Smooth muscle cell (in vitro differentiated cells): ENCODE measurements at regions not wholly inside any gene's neighbourhood (a gene's known extent, or its start where the extent isn't known, plus 50 kb on each side); places are given as distances from the start of the nearest gene placed in this dataset.
"Not testable (repeated sequence)": the region's sequence is repeated elsewhere in the genome, so short reads cannot be mapped to it uniquely, and the experiment has no call there.

Experiments used
- DNase-seq: peaks from one replicate; lab custom pipeline; 2025; ENCODE audit not compliant: unreplicated experiment; lab: John Stamatoyannopoulos, UW
- H2AFZ ChIP-seq: fragments of 200-600 bp; sonication (generic); 2 replicates; pipeline ENCODE4 v1.6.0; 2016; ENCODE audit warnings: antibody characterized with exemption, low read depth, mild to moderate bottlenecking
- H3F3A ChIP-seq: fragments of 200-600 bp; sonication (generic); 2 replicates; pipeline ENCODE4 v1.6.0; 2017; ENCODE audit warnings: antibody characterized with exemption, low read depth
- H3K27ac ChIP-seq: fragments of 200-600 bp; sonication (generic); 2 replicates; pipeline ENCODE4 v1.5.1; 2016; ENCODE audit warnings: low read depth, mild to moderate bottlenecking
- H3K27me3 ChIP-seq: fragments of 200-600 bp; sonication (generic); 2 replicates; pipeline ENCODE4 v1.6.1; 2016; ENCODE audit warnings: low read depth, mild to moderate bottlenecking
- H3K36me3 ChIP-seq: fragments of 200-600 bp; sonication (generic); 2 replicates; pipeline ENCODE4 v1.5.1; 2016; ENCODE audit warnings: low read depth
- H3K4me1 ChIP-seq: fragments of 200-600 bp; sonication (generic); 2 replicates; pipeline ENCODE4 v1.5.1; 2016; ENCODE audit warnings: low read depth
- H3K4me2 ChIP-seq: fragments of 200-600 bp; sonication (generic); 2 replicates; pipeline ENCODE4 v1.6.0; 2016; ENCODE audit warnings: mild to moderate bottlenecking
- H3K4me3 ChIP-seq: fragments of 200-600 bp; sonication (generic); 2 replicates; pipeline ENCODE4 v1.5.1; 2016; ENCODE audit warnings: mild to moderate bottlenecking
- H3K79me2 ChIP-seq: fragments of 200-600 bp; sonication (generic); 2 replicates; pipeline ENCODE4 v1.6.0; 2016; ENCODE audit warnings: low read depth, mild to moderate bottlenecking
- H3K9ac ChIP-seq: fragments of 200-600 bp; sonication (generic); 2 replicates; pipeline ENCODE4 v1.6.0; 2016; ENCODE audit warnings: low read depth
- H3K9me3 ChIP-seq: fragments of 200-600 bp; sonication (generic); replicated peaks from 2 replicates; pipeline ENCODE4 v1.5.1; 2016; ENCODE audit warnings: low read depth
- H4K20me1 ChIP-seq: fragments of 200-600 bp; sonication (generic); 2 replicates; pipeline ENCODE4 v1.6.0; 2016; ENCODE audit warnings: low read depth
- WGBS: methylation state at CpG from one replicate; pipeline ENCODE4 v1.1.7; 2016; ENCODE audit warnings: low lambda C conversion rate; 5-methylcytosine and 5-hydroxymethylcytosine counted together
- TF ChIP-seq, protein P1 (sequence below): fragments of 200-600 bp; sonication (generic); IDR thresholded peaks from 2 replicates; pipeline ENCODE4 v1.5.1; 2017; ENCODE audit warnings: borderline replicate concordance, mild to moderate bottlenecking, antibody characterized with exemption; ENCODE audit not compliant: insufficient read depth, poor library complexity, severe bottlenecking

DNA sequence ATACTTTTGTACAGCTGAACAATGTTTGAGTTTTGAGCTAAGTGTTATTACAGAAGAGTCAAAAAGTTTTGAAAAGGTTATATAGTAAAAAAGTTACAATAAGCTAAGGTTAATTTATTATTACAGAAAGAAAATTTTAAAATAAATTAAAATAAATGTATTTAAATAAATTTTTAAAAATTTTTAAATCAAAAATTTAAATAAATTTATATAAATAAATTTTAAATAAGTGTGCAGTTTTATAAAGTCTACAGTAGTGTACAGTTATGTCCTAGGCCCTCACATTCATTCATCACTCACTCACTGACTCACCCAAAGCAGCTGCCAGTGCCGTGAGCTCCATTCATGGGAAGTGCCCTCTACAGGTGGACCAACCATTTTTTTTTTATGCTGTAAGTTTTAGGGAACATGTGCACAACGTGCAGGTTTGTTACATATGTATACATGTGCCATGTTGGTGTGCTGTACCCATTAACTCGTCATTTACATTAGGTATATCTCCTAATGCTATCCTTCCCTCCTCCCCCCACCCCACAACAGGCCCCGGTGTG, 462.9 kb upstream of the ZMIZ1 start:
- no peak overlapping the region for H3K9ac ChIP-seq
- H3K27ac ChIP-seq: no peak overlapping the region
- no peak for DNase-seq
- H3K4me2 ChIP-seq: no peak overlapping the region
- H3K79me2 ChIP-seq: no peaks in the 10 kb centered on the region
- no peaks in the 10 kb centered on the region for H3K27me3 ChIP-seq
- no peaks in the 10 kb centered on the region for H3K4me1 ChIP-seq
- peaks cover 4% of the 10 kb centered on the region for H3F3A ChIP-seq
- TF ChIP-seq, protein P1, sequence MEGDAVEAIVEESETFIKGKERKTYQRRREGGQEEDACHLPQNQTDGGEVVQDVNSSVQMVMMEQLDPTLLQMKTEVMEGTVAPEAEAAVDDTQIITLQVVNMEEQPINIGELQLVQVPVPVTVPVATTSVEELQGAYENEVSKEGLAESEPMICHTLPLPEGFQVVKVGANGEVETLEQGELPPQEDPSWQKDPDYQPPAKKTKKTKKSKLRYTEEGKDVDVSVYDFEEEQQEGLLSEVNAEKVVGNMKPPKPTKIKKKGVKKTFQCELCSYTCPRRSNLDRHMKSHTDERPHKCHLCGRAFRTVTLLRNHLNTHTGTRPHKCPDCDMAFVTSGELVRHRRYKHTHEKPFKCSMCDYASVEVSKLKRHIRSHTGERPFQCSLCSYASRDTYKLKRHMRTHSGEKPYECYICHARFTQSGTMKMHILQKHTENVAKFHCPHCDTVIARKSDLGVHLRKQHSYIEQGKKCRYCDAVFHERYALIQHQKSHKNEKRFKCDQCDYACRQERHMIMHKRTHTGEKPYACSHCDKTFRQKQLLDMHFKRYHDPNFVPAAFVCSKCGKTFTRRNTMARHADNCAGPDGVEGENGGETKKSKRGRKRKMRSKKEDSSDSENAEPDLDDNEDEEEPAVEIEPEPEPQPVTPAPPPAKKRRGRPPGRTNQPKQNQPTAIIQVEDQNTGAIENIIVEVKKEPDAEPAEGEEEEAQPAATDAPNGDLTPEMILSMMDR: no peak
- no peak overlapping the region for H2AFZ ChIP-seq
- H3K36me3 ChIP-seq: no peaks in the 10 kb centered on the region
- H3K4me3 ChIP-seq: no peak overlapping the region
- no peaks in the 10 kb centered on the region for H4K20me1 ChIP-seq
- 79% methylated on average over 3 of the region's 4 CpGs for WGBS
- peaks cover 8% of the 10 kb centered on the region for H3K9me3 ChIP-seq

DNA sequence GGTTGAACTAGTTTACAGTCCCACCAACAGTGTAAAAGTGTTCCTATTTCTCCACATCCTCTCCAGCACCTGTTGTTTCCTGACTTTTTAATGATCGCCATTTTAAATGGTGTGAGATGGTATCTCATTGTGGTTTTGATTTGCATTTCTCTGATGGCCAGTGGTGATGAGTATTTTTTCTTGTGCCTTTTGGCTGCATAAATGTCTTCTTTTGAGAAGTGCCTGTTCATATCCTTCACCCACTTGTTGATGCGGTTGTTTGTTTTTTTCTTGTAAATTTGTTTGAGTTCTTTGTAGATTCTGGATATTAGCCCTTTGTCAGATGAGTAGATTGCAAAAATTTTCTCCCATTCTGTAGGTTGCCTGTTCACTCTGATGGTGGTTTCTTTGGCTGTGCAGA, 462.0 kb upstream of the ZMIZ1 start:
- H3K9ac ChIP-seq, H3K9me3 ChIP-seq, H3K36me3 ChIP-seq, H3K27ac ChIP-seq, DNase-seq, H2AFZ ChIP-seq, H3K4me1 ChIP-seq, H3K27me3 ChIP-seq, H3F3A ChIP-seq, H3K4me2 ChIP-seq, H4K20me1 ChIP-seq, H3K4me3 ChIP-seq, H3K79me2 ChIP-seq: not testable (repeated sequence)
- 87% methylated on average over 2 of the region's 2 CpGs for WGBS

DNA sequence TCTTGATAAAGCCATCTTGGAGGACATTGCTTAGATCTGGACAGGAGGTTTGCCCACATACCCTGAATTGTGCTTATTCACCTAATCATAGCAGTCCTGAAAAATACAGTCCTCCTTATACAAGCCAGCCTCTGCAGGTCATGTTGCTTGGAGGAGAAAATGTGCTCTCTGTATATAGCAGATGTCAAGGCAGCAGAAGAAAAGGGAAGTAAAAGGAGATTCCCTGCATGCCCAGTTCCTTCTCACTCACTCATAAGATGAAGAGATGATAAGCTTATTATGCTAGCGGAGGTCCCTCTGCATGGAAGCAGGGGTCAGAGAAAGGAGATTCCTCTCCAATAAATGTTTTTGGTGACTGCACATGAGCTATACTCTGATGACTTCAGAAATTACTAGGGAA, 458.8 kb upstream of the ZMIZ1 start:
- Histone ChIP-seq H3K79me2 (no peaks in the 10 kb centered on the region), H4K20me1 (no peaks in the 10 kb centered on the region), H3K36me3 (no peaks in the 10 kb centered on the region), H3K4me3 (no peak overlapping the region), H3F3A (no peaks in the 10 kb centered on the region), H3K9ac (no peak overlapping the region), H3K4me1 (no peaks in the 10 kb centered on the region), H3K27me3 (no peaks in the 10 kb centered on the region), H3K4me2 (no peak overlapping the region), H2AFZ (no peak overlapping the region), H3K9me3 (peaks cover 8% of the 10 kb centered on the region), H3K27ac (no peak overlapping the region)
- WGBS: 97% methylated on average over 1 of the region's 1 CpG
- TF ChIP-seq, protein P1: no peak
- no peak for DNase-seq

DNA sequence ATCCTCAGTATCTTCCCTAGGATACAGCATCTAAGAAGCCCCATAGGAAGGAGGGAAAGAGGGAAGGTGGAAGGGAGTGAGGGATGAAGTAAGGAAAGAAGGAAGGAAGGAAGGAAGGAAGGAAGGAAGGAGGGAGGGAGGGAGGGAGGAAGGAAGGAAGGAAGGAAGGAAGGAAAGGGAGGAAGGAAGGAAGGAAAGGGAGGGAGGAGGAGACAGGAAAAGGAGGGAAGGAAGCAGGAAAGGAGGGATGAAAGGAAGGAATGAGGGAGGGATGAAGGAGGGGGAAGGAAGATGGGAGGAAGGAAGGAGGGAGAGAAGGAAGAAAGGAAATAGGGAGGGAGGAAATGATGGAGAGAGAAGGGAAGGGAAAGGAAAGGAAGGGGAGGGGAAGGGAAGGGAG, 455.6 kb upstream of the ZMIZ1 start:
- Histone ChIP-seq H3K9ac (no peak overlapping the region), H3K4me2 (no peak overlapping the region), H3K27ac (no peak overlapping the region), H3K36me3 (no peaks in the 10 kb centered on the region), H3K9me3 (peaks cover 8% of the 10 kb centered on the region), H3K4me1 (no peaks in the 10 kb centered on the region), H3F3A (no peaks in the 10 kb centered on the region), H3K27me3 (no peaks in the 10 kb centered on the region), H2AFZ (no peak overlapping the region), H4K20me1 (no peaks in the 10 kb centered on the region), H3K4me3 (no peak overlapping the region), H3K79me2 (no peaks in the 10 kb centered on the region)
- no peak for DNase-seq
- TF ChIP-seq, protein P1: no peak
